Subcutaneous abdominal adipose tissue (tissue), 5 donors: ENCODE measurements at regions not wholly inside any gene's neighbourhood (a gene's known extent, or its start where the extent isn't known, plus 50 kb on each side); places are given as distances from the start of the nearest gene placed in this dataset.
A peak's percentile ranks its signal among the peaks of the same experiment; 100 is the strongest.

Experiments used
- H3K27ac ChIP-seq: one replicate; pipeline ENCODE4 v1.7.0; 2013; ENCODE audit warnings: low read depth, mild to moderate bottlenecking, inconsistent platforms, low read length, moderate library complexity
- H3K27me3 ChIP-seq, 5 donors: one replicate each; pipeline ENCODE4 v1.7.0; 2013; ENCODE audit warnings: low read length in 5 of 5, inconsistent platforms in 1 of 5; ENCODE audit not compliant: control insufficient read depth in 5 of 5, insufficient read depth in 4 of 5
- H3K36me3 ChIP-seq, 5 donors: one replicate each; pipeline ENCODE4 v1.7.0; 2013; ENCODE audit warnings: low read length in 5 of 5; ENCODE audit not compliant: control insufficient read depth in 5 of 5, insufficient read depth in 5 of 5
- H3K4me1 ChIP-seq, 5 donors: one replicate each; pipeline ENCODE4 v1.7.0; 2013; ENCODE audit warnings: low read length in 5 of 5, mild to moderate bottlenecking in 3 of 5, moderate library complexity in 1 of 5; ENCODE audit not compliant: control insufficient read depth in 5 of 5, insufficient read depth in 5 of 5
- H3K4me3 ChIP-seq, 5 donors: one replicate each; pipeline ENCODE4 v1.7.0; 2013; ENCODE audit warnings: low read length in 5 of 5, low read depth in 1 of 5
- H3K9ac ChIP-seq, 5 donors: one replicate each; pipeline ENCODE4 v1.7.0; 2013; ENCODE audit warnings: low read length in 5 of 5, mild to moderate bottlenecking in 4 of 5, moderate library complexity in 3 of 5
- H3K9me3 ChIP-seq, 5 donors: one replicate each; pipeline ENCODE4 v1.7.0; 2013; ENCODE audit warnings: low read length in 5 of 5; ENCODE audit not compliant: control insufficient read depth in 5 of 5
- donor health status: healthy.
- donor health status: healthy.
- donor health status: healthy.
- donor health status: healthy.
- donor health status: healthy.

- Histone ChIP-seq H3K4me3 (no peak overlapping the region), H3K27ac (no peak overlapping the region), H3K27me3 (no peaks in the 10 kb centered on the region), H3K4me1 (peaks cover 0 to 3% (median 0%) of the 10 kb centered on the region in 5 donors), H3K9me3 (no peaks in the 10 kb centered on the region), H3K36me3 (no peaks in the 10 kb centered on the region), H3K9ac (no peak overlapping the region)
Observed at GRCh38 chr1:195373856-195374255, 1234.4 kb downstream of the KCNT2 start.

GRCh38 chr1:195345149-195345548, 1263.1 kb downstream of the KCNT2 start:
- Histone ChIP-seq H3K27me3 (no peaks in the 10 kb centered on the region), H3K27ac (no peak overlapping the region)

GRCh38 chr1:195337646-195338045, 1270.6 kb downstream of the KCNT2 start:
- Histone ChIP-seq H3K36me3 (no peaks in the 10 kb centered on the region), H3K4me3 (no peak overlapping the region), H3K27me3 (no peaks in the 10 kb centered on the region), H3K27ac (no peak overlapping the region), H3K9ac (no peak overlapping the region), H3K9me3 (no peaks in the 10 kb centered on the region), H3K4me1 (no peaks in the 10 kb centered on the region)

More at GRCh38 chr1:195345149-195345548, 1263.1 kb downstream of the KCNT2 start:
- Histone ChIP-seq H3K9ac (no peak overlapping the region), H3K4me1 (no peaks in the 10 kb centered on the region), H3K9me3 (peaks cover 0 to 3% (median 2%) of the 10 kb centered on the region in 5 donors), H3K4me3 (no peak overlapping the region), H3K36me3 (no peaks in the 10 kb centered on the region)

GRCh38 chr1:195336812-195337211, 1271.4 kb downstream of the KCNT2 start:
- Histone ChIP-seq H3K4me3 (no peak overlapping the region), H3K4me1 (no peaks in the 10 kb centered on the region), H3K27ac (no peak overlapping the region), H3K36me3 (no peaks in the 10 kb centered on the region), H3K9me3 (no peaks in the 10 kb centered on the region), H3K27me3 (no peaks in the 10 kb centered on the region), H3K9ac (no peak overlapping the region)

- Histone ChIP-seq H3K27ac (no peak overlapping the region), H3K4me3 (no peak overlapping the region), H3K9ac (no peak overlapping the region), H3K36me3 (no peaks in the 10 kb centered on the region), H3K9me3 (no peaks in the 10 kb centered on the region), H3K27me3 (no peaks in the 10 kb centered on the region), H3K4me1 (no peaks in the 10 kb centered on the region)
Observed at GRCh38 chr1:195335541-195335940, 1272.7 kb downstream of the KCNT2 start.

- H3K27ac ChIP-seq, result no peak overlapping the region
- no peaks in the 10 kb centered on the region for H3K9me3 ChIP-seq
- H3K4me1 ChIP-seq, result peaks cover 0 to 16% (median 5%) of the 10 kb centered on the region in 5 donors
- H3K9ac ChIP-seq, result no peak overlapping the region
- no peaks in the 10 kb centered on the region for H3K27me3 ChIP-seq
- no peak overlapping the region for H3K4me3 ChIP-seq
- H3K36me3 ChIP-seq, result no peaks in the 10 kb centered on the region
Observed at GRCh38 chr1:195332102-195332501, 1276.1 kb downstream of the KCNT2 start.

- no peaks in the 10 kb centered on the region for H3K9me3 ChIP-seq
- peaks cover 0 to 16% (median 5%) of the 10 kb centered on the region in 5 donors for H3K4me1 ChIP-seq
- H3K27me3 ChIP-seq, result no peaks in the 10 kb centered on the region
- no peak overlapping the region for H3K9ac ChIP-seq
- no peak overlapping the region for H3K4me3 ChIP-seq
- H3K36me3 ChIP-seq, result no peaks in the 10 kb centered on the region
- no peak overlapping the region for H3K27ac ChIP-seq
Observed at GRCh38 chr1:195328681-195329080, 1279.6 kb downstream of the KCNT2 start.

GRCh38 chr1:195328102-195328501, 1280.1 kb downstream of the KCNT2 start:
- Histone ChIP-seq H3K4me3 (no peak overlapping the region), H3K9ac (no peak overlapping the region), H3K27ac (peak overlapping the region; percentile 20), H3K4me1 (peaks cover 0 to 16% (median 5%) of the 10 kb centered on the region in 5 donors), H3K27me3 (no peaks in the 10 kb centered on the region), H3K9me3 (no peaks in the 10 kb centered on the region), H3K36me3 (no peaks in the 10 kb centered on the region)

- no peak overlapping the region for H3K4me3 ChIP-seq
- peaks cover 0 to 16% (median 5%) of the 10 kb centered on the region in 5 donors for H3K4me1 ChIP-seq
- H3K27ac ChIP-seq, result no peak overlapping the region
- no peak overlapping the region for H3K9ac ChIP-seq
- H3K36me3 ChIP-seq, result no peaks in the 10 kb centered on the region
- H3K27me3 ChIP-seq, result no peaks in the 10 kb centered on the region
- H3K9me3 ChIP-seq, result no peaks in the 10 kb centered on the region
Observed at GRCh38 chr1:195327361-195327760, 1280.9 kb downstream of the KCNT2 start.

GRCh38 chr1:195326325-195326724, 1281.9 kb downstream of the KCNT2 start:
- H3K9me3 ChIP-seq, result no peaks in the 10 kb centered on the region
- no peaks in the 10 kb centered on the region for H3K36me3 ChIP-seq
- no peaks in the 10 kb centered on the region for H3K27me3 ChIP-seq
- H3K27ac ChIP-seq, result no peak overlapping the region
- H3K9ac ChIP-seq, result no peak overlapping the region
- no peak overlapping the region for H3K4me3 ChIP-seq
- peaks cover 0 to 16% (median 5%) of the 10 kb centered on the region in 5 donors for H3K4me1 ChIP-seq

- H3K9me3 ChIP-seq, result no peaks in the 10 kb centered on the region
- H3K4me3 ChIP-seq, result no peak overlapping the region
- H3K27ac ChIP-seq, result no peak overlapping the region
- no peaks in the 10 kb centered on the region for H3K36me3 ChIP-seq
- no peaks in the 10 kb centered on the region for H3K27me3 ChIP-seq
- no peak overlapping the region for H3K9ac ChIP-seq
- H3K4me1 ChIP-seq, result peaks cover 0 to 16% (median 5%) of the 10 kb centered on the region in 5 donors
Observed at GRCh38 chr1:195325181-195325580, 1283.1 kb downstream of the KCNT2 start.
